ENCODE measurements at regions not wholly inside any gene's neighbourhood (a gene's known extent, or its start where the extent isn't known, plus 50 kb on each side); places are given as distances from the start of the nearest gene placed in this dataset.

GRCh38 chr5:42900734-42901133, 89.0 kb upstream of the SELENOP start:
- TF ChIP-seq POLR2AphosphoS5 (IDR thresholded peaks at IDR 0.05; ENCODE audit: borderline replicate concordance, low read depth, low read length) (no peak), EZH2 (IDR thresholded peaks at IDR 0.05) (no peak), FOXP2 (optimal IDR thresholded peaks at IDR 0.05; ENCODE audit: control extremely low read depth, extremely low read length, insufficient read depth) (no peak)

Measured in SK-N-MC (cell line).